T1000 (cell line): ENCODE measurements at regions not wholly inside any gene's neighbourhood (a gene's known extent, or its start where the extent isn't known, plus 50 kb on each side); places are given as distances from the start of the nearest gene placed in this dataset.

ENCODE experiments used
- DNase-seq: peaks from one replicate; lab custom pipeline; 2025; ENCODE audit warnings: mixed read lengths; lab: John Stamatoyannopoulos, UW

- no peak for DNase-seq
Observed at GRCh38 chr5:124421584-124421983, 324.9 kb downstream of the ZNF608 start.

- no peak for DNase-seq
Observed at GRCh38 chr5:124420952-124421351, 325.5 kb downstream of the ZNF608 start.

GRCh38 chr5:124419531-124419930, 326.9 kb downstream of the ZNF608 start:
- DNase-seq: no peak

GRCh38 chr5:124418390-124418789, 328.0 kb downstream of the ZNF608 start:
- no peak for DNase-seq

GRCh38 chr5:124417196-124417595, 329.2 kb downstream of the ZNF608 start:
- DNase-seq: no peak

- no peak for DNase-seq
Observed at GRCh38 chr5:124416627-124417026, 329.8 kb downstream of the ZNF608 start.

- DNase-seq: no peak
Observed at GRCh38 chr5:124414973-124415372, 331.5 kb downstream of the ZNF608 start.

- no peak for DNase-seq
Observed at GRCh38 chr5:124410539-124411488, 335.6 kb downstream of the ZNF608 start.

GRCh38 chr5:124408738-124409453, 337.5 kb downstream of the ZNF608 start:
- no peak for DNase-seq

- no peak for DNase-seq
Observed at GRCh38 chr5:124404796-124405195, 341.6 kb downstream of the ZNF608 start.

- DNase-seq: no peak
Observed at GRCh38 chr5:124403281-124403680, 343.2 kb downstream of the ZNF608 start.

- DNase-seq: no peak
Observed at GRCh38 chr5:124402144-124402581, 344.3 kb downstream of the ZNF608 start.

GRCh38 chr5:124401476-124402143, 344.8 kb downstream of the ZNF608 start:
- DNase-seq: no peak

GRCh38 chr5:124399426-124399961, 346.9 kb downstream of the ZNF608 start:
- no peak for DNase-seq

GRCh38 chr5:124398460-124398859, 348.0 kb downstream of the ZNF608 start:
- no peak for DNase-seq

- no peak for DNase-seq
Observed at GRCh38 chr5:124397317-124397716, 349.1 kb downstream of the ZNF608 start.

- no peak for DNase-seq
Observed at GRCh38 chr5:124395926-124396325, 350.5 kb downstream of the ZNF608 start.

- DNase-seq: no peak
Observed at GRCh38 chr5:124395287-124395686, 351.2 kb downstream of the ZNF608 start.

GRCh38 chr5:124394700-124395245, 351.7 kb downstream of the ZNF608 start:
- DNase-seq: no peak

- no peak for DNase-seq
Observed at GRCh38 chr5:124393584-124394379, 352.7 kb downstream of the ZNF608 start.

GRCh38 chr5:124383693-124384092, 362.7 kb downstream of the ZNF608 start:
- DNase-seq: no peak
